ENCODE measurements at regions not wholly inside any gene's neighbourhood (a gene's known extent, or its start where the extent isn't known, plus 50 kb on each side); places are given as distances from the start of the nearest gene placed in this dataset.

DNA sequence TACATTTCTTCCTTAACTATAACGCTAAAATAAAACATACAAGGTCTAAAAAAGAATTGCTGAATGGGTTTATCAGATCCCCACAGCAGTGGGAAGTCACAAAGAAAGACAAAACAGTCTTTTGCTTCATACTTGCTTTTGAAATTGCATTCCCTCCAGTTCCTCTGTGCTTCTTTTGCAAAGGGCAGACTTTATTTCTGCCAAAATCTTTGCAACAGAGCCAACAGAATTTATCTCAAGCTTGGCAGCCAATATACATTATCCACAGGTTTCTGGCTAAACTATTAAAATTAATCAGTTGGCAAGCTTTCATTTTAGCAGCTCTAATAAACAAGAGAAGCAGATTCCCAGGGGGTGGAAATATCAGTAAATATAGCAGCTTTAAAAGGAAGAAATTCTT lies 378.9 kb upstream of the CA10 start:
- TF ChIP-seq, protein P1, sequence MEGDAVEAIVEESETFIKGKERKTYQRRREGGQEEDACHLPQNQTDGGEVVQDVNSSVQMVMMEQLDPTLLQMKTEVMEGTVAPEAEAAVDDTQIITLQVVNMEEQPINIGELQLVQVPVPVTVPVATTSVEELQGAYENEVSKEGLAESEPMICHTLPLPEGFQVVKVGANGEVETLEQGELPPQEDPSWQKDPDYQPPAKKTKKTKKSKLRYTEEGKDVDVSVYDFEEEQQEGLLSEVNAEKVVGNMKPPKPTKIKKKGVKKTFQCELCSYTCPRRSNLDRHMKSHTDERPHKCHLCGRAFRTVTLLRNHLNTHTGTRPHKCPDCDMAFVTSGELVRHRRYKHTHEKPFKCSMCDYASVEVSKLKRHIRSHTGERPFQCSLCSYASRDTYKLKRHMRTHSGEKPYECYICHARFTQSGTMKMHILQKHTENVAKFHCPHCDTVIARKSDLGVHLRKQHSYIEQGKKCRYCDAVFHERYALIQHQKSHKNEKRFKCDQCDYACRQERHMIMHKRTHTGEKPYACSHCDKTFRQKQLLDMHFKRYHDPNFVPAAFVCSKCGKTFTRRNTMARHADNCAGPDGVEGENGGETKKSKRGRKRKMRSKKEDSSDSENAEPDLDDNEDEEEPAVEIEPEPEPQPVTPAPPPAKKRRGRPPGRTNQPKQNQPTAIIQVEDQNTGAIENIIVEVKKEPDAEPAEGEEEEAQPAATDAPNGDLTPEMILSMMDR (conservative IDR thresholded peaks at IDR 0.05; ENCODE audit: low read depth, low read length) = no peak
- TF ChIP-seq RAD21 (IDR thresholded peaks at IDR 0.05; ENCODE audit: low read length) (no peak), FOS (IDR thresholded peaks at IDR 0.05; ENCODE audit: low read depth, low read length) (no peak), RCOR1 (IDR thresholded peaks at IDR 0.05; ENCODE audit: insufficient replicate concordance, low read length) (no peak), POLR2A (IDR thresholded peaks at IDR 0.05; ENCODE audit: low read depth, low read length) (no peak), SMC3 (IDR thresholded peaks at IDR 0.05; ENCODE audit: low read depth, low read length) (no peak), MAFK (IDR thresholded peaks at IDR 0.05; ENCODE audit: low read depth, low read length) (no peak), ELK1 (IDR thresholded peaks at IDR 0.05; ENCODE audit: borderline replicate concordance, low read depth, low read length) (no peak)
- TF ChIP-seq, protein P2, sequence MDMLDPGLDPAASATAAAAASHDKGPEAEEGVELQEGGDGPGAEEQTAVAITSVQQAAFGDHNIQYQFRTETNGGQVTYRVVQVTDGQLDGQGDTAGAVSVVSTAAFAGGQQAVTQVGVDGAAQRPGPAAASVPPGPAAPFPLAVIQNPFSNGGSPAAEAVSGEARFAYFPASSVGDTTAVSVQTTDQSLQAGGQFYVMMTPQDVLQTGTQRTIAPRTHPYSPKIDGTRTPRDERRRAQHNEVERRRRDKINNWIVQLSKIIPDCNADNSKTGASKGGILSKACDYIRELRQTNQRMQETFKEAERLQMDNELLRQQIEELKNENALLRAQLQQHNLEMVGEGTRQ (IDR thresholded peaks at IDR 0.05; ENCODE audit: low read depth, low read length) = no peak

All from IMR-90 (cell line).